TTC549 (cell line): ENCODE measurements at regions not wholly inside any gene's neighbourhood (a gene's known extent, or its start where the extent isn't known, plus 50 kb on each side); places are given as distances from the start of the nearest gene placed in this dataset.

Source experiments
- FAIRE-seq: peaks from 2 replicates; lab custom pipeline; 2012; peaks lifted over from hg19 to GRCh38; lab: Jason Lieb, UNC

DNA sequence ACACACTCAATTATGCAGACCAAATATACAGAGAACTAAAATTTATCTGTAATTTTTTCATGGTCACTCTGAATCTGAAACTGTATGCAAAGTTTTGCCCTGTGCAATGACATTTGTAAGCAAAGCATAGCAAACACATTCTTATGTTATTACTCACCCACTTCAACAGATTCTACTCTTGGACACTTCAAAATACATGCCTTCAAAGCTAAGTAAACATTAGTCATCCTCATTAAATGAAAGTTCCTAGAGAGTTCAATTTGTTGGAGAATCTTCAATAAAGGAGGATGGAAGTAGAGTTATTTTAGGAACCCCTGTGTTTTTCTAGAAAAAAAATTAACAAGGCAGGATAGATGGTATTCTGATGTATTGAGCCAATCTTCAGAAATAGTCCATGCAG lies 639.7 kb upstream of the C9orf72 start:
- FAIRE-seq = no peak

DNA sequence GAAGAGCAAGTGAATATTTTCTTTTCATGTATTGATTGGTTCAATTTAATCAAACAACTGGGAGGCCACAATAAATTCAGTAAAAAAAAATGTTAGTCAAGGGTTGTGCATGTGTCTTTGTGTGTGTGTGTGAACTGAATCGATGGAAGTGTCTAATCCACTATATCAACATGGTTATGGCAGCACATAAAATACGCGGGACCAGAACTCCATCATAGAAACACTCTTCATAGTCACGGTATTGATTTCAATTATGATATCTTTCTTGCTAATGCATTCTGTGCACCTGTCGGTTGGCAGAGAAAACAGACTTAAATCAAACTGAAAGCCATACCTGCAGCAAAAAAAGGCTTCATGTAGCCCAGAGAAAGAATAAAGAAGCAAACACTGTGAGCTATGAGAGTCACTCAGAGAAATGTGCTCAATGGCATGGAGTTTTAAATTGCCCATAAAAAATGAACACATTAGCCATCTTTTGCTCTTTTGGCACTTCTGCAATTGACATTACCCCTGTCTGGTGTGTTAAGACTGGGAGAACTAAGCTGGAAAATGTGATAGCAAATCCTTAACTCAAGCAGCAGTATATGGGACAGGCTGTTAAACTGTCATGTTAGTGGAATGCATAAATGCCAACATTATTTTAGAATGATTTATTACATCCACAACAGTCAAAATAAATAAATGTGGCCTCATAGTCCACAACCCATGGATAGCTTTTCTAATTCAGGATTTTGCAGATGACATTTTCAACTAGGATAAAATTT lies 642.4 kb upstream of the C9orf72 start:
- FAIRE-seq = no peak

DNA sequence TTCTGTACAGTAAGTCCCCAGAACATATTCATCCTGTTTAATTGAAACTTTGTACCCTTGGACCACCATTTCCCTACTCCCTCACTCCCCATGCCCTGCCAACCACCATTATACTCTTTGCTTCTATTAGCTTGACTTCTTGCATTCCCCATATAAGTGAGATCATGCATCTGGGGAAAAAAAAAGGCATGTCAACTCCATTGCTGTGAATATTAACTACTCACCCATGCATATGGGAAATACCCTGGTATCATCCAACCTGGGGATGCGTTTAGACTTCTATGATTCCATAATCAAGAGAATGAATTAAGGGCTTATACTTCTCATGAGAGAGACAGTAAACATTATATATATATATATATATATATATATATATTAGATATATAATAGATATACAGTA lies 659.4 kb upstream of the C9orf72 start:
- no peak for FAIRE-seq

DNA sequence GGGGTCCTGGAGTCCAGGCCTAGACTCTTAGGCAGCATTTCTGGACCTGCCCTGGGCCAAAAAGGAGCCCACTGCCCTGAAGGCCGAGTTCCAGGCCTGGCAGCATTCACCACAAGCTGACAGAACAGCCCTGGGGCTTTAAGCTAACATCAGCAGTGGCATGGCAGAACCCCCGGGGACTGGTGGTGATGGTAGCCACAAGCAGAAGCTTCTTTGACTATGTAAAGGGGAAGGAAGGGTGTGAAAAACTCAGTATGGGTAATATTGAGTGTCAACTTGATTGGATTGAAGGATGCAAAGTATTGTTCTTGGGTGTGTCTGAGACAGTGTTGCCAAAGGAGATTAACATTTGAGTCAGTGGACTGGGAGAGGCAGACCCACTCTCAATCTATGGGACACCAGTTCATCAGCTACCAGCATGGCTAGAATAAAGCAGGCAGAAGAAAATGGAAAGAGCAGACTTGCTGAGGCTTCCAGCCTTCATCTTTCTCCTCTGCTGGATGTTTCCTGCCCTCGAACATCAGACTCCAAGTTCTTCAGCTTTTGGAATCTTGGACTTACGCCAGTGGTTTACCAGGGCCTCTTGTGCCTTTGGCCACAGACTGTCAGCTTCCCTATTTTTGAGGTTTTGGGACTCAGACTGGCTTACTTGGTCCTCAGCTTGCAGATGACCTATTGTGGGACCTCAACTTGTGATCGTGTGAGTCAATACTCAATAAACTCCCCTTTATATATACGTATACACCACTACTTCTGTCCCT lies 661.0 kb upstream of the C9orf72 start:
- FAIRE-seq = no peak

DNA sequence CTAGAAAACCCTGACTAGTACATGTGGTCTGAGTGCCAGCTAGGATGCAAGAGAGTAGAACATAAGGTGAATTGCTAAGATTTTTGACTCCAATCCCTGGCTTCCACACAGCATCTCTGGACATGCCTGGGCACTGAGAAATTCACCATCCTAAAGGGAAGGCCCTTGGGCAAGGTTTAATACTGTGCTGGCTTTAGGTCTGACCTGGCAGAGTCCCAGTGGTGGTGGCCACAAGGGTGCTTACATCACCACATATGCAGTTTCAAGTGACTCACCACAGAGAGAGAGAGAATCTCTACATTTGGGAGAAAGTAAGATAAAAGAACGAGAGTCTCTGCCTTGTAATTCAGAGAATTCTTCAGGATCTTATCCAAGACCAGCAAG lies 661.6 kb upstream of the C9orf72 start:
- FAIRE-seq = no peak

DNA sequence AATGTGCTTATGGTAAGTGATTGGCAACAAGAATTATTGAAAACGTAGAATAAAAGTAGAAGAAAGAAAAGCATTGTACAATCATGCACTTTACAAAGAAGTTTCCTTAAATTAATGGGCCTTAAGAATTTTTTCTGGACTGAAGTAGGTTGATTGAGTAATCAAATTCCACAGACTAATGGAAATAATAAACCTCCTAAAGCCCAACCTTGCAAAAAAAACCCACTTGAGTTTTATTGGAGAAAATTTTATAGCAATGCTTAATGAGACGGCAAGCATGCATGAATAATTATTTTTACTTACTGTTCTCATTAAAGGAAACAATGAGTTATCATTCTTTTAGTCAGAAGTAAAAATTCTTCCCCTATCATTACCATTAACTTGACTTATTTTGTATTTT lies 676.1 kb upstream of the C9orf72 start:
- FAIRE-seq = no peak

DNA sequence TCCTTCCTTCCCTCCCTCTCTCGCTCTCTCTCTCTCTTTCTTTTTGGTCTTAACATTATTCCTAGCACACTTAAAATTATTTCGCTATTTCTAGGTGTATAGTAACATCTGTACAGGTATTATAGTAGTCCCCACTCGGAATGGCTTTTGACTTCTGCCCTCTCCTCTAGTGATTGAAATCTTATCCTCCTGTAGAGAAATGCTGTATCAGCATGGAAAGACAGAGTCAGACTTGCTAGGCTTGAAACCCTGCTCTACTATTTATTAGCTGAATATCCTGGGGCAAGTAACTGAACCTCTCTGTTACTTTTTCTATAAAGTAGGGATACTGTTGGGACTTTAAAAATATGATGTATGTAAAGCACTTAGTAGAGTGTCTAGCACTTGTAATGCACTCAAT lies 681.9 kb upstream of the C9orf72 start:
- FAIRE-seq = no peak

DNA sequence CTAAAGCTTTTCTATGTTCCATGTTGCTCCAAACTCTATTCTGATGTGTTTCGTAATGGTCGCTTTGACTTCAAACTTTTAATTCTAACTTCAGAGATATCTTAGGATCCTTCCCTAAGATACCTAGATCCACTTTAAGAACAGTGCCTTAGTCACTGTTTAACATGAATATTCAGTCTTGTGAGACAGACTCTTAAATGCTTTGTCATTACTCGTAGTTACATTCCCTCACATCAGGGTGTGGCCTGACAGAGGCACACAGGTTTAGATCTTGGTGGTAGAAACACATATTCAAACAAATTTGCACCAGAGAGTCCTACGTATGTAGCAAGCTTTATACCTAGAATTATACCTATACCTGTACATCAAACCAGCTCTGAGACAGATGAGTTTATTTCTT lies 687.0 kb upstream of the C9orf72 start:
- no peak for FAIRE-seq

DNA sequence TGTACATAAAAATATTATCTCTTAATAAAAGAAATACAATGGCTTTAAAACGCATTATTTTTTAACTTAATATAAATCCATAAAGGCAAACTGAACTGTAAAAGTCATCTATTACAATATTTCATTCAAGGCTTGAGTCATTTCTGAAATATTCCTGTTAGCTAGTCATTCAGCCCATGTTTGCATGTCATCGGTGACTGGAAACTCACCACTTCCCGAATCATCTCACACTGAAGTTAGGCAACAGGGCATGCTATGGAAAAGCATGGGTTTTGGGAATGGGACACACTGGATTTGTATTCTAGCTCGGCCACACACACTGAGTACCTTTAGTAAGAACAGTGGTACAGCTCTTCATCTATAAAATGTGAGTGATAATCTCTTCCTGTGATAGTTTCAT lies 691.1 kb upstream of the C9orf72 start:
- no peak for FAIRE-seq

DNA sequence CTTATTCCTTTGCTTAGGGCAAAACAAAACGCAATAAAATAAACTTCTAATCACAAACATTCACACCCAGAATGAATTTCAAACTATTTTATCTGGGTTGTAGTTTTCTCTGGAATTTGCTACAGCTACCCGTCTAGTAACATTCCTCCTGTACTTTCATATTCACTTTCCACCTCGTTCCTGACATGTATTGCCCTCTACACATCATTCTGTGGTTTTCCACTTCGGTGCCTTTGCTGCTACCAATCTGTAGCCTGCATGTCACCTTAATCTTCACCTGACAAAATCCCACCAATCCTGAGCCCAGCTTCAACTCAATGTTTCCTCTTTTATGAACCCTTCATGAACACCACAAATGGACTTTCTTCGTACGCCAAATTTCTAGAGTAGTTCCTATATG lies 694.1 kb upstream of the C9orf72 start:
- FAIRE-seq = no peak

DNA sequence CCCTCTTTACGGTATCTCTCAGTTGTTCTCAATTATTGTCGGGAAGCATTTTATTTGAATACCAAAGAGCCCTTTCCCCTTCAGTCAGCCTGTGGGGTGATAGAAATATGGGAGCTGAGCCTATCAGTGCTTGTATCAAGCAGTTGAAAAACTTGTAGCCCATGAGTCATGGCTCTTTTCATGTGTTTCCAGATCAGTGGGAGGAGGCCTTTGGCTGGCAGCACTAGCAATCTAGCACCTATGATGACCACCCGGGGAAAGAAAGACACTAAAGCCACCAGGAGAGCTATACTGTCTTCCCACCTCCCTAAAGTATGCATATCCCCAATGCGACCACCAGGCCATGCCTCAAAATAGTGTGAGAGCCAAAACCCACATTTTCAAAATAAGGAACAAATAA lies 696.9 kb upstream of the C9orf72 start:
- FAIRE-seq = no peak

DNA sequence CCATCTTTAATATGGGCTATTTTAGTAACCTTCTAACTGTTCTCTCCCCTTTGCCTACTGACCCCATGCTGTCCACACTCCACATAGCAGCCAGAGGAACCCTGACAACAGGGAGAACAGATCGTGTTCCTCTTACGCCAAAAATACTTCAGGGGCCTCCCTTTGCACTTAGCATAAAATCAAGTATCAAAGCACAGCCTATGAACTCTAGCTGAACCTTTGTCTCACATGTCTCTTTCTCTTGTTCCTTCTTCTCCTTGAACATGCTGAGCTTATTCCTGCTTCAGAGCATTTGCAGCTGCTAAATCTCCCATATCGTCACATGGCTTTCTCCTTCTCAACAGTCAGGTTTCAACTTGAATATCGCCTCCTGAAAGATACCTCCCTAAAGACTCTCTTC lies 698.8 kb upstream of the C9orf72 start:
- no peak for FAIRE-seq

DNA sequence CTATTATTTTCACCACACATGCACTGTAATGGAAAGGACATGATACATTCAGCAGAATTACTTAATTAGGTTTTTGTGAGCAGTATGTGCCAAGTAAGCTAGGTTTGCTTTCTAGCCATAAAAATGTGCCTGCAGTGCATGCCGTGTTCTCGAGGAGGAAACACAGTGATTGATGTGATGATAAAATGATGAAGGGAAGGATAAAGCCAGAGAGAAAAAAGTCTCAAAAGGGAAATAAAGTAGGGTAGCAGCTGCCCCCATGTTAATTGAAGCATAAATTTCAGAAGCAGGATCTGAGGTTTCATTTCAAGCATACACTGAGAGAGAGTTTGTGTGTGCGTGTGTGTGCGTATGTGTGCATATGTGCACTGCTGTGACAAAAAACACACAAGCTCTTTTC lies 714.2 kb upstream of the C9orf72 start:
- FAIRE-seq = no peak

DNA sequence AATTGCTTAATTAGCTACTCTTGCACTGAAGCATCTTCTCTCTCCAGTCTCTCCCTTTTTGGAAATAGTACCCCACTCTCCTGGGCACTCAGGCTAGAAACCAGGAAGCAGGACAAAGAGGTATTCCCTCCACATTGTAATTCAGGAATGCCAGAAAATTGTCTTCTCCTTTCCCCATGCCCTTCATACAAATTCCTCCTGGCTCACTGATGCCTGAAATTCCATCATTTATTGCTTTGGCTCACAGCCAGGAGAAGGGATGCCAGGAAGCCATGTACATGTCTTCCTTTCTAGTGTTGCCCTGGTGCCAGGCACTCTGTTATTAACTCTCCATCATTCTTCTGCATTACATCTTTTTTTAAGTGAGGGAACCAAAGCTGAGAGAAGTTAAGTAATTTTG lies 716.5 kb upstream of the C9orf72 start:
- FAIRE-seq = no peak

DNA sequence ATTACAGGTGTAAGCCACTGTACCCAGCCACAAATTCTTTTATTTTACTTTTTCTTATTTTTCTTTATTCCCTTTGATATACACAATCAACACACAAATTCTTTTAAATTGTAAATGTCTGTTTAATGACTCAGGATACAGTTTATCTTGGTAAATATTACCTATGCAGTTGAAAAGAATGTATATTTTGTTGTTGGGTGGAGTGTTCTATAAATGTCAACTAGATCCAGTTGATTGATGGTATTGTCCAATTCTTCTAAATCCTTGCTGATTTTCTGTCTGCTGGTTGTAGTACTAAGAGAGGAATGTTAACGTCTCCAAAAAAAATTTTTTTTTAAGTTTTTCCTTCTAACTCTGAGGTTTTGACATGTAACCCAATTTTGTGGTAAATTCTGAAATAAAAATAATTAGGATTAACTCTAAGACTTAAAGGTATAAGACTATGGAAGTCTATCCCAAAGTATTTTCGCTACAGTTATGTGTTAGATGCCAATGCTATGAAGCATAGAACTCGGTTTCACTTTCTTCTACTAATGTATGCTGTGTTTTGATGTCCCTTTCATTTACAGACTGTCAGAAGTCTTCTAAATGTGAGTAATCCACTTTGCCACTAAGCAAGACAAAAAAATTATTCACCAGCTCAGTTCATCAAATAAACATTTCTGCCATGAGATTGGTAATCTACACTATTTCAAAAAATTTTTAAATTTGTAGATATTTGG lies 720.2 kb upstream of the C9orf72 start:
- FAIRE-seq = no peak

DNA sequence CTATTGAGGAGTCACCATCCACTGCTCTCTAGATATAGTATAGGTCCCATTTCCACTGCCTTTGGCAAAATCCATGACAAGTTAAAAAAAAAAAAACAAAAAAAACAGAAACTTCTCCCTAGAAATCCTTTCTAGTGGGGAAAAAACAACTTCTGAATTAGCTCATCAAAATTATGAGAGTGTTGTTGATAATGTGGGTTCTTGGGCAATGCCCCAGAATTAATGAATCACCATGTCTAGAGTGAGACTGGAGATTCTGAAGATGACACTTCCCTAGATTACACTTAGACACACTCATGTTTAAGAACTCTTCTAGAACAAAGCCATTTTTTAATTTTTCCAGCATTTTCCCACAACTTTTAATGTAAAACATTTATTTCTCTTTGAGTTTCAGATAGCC lies 728.0 kb upstream of the C9orf72 start:
- no peak for FAIRE-seq

DNA sequence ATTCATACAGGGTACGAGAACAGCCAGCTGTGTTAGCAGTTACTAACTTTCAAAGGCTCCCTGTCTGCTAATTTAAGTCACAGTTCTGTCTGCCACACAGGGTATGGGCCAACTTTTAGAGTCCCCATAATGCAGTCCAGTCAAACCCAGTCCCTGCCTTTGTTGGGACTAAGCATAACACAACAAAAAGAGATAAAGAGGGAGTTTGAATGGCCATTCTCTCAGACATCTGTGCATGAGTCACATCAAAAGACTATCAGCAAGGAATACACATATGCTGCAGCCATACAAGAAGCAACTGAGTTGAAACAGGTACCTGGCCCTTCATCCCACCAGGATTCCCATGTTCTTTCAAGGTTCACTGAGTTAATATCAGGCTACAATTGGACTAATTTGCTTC lies 744.5 kb upstream of the C9orf72 start:
- FAIRE-seq = no peak

DNA sequence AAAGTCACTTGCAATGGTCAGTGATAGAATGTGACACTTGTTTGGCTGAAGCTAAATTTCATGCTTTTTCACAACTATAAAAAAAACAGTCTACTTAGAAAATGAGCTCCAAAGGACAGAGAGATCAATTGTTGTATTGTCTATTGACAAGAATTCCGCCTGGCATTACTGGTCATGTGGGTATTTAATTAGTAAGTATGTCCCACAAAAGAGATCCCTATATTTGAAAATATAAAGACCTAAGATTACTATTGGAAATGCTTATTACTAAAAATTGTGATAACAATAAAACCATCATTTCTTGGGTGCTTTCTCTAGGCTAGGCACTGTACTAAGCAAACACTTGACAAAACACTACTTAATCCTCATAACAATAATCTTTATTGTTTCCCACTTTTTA lies 745.2 kb upstream of the C9orf72 start:
- FAIRE-seq = no peak

DNA sequence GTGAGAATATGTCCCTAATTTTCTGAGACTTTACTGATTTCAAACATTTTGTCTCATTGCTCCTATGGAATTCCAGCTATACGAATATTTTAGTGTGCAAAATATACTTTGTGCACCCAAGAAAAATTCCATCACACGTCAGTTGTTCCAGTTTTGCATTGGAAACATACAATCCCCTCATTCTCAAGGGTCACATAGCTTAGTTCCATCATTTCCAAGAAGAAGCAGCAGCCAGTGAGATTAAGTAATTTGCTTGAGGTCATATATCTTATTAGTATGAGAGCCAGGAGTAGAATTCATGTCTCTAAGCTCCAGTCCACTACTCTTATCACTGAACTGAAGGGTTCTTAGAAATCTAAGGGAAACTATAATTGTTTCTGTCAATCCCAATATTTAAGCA lies 746.7 kb upstream of the C9orf72 start:
- no peak for FAIRE-seq

DNA sequence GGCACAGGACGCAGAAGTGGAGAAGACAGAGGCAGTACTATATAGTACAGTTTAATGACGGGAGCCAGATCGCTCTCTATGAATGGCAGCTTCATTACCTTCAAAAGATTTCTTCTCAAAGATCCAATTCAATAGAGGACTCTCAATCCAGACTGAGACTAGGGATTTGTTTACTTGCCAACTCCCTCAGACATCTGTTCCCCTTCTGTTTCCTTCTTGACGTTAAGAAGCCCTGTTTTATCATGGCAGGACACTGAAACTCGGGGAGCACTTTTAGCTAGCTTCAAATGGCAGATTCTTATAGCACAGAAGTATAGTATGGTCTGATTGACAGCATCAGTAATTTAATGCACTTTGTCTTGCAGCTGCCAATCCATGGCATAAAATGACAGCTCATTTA lies 747.3 kb upstream of the C9orf72 start:
- FAIRE-seq = no peak

DNA sequence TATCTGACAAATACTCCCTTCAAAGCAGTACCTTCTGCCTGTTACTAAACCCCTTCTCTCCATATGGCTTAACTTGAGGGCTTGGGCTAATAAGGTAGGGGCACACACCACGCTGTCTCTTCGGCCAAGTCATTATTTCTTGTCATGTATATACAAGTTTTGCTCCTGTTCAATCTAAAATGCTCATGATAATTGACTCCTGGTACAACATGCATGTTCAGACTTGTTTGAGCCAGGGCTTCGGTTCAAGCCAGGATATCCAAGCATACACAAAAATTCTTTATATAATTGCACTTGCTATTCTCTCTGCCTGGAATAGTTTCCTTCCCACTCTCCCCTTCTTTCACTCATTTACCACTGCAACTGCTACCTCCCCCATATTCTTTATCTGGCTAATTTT lies 756.0 kb upstream of the C9orf72 start:
- FAIRE-seq = no peak

DNA sequence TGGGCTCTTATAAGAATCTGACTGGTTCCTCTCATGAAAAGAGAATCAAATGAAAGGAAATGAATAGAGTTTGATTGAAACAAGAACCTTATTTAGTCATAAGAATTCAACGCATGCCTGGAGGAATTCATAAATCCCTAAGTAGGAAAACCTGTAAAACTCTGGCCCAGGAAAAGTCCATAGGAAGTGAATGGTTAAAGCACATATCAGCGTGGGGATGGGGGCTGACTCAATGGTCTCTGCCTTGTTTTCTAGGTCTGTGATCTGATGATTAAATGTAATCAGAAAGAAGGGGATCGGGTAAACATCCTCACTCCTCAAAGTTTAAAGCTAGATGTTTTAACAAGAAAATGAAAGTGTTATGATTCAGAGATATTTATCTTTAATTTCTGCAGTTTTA lies 759.4 kb upstream of the C9orf72 start:
- FAIRE-seq = no peak

DNA sequence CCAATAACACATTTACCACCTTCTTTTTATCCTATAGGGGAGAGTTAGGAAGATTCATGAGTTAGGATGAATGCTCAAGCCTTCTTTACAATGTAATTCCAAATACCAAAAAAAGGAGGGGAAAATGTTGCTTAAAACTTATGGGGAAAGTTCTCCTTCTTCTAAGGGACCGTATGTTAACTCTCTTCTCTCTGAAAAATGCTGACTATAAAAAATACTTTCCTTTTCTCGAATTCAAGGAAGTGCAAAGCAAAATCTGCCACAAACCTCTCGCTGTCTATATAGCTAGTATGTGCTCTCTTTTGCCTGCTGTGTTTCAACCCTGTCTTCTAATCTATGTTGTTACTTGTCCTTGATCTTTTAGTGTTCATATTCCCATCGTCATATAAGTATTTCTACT lies 768.6 kb upstream of the C9orf72 start:
- no peak for FAIRE-seq
